ENCODE measurements at regions not wholly inside any gene's neighbourhood (a gene's known extent, or its start where the extent isn't known, plus 50 kb on each side); places are given as distances from the start of the nearest gene placed in this dataset.

GRCh38 chr1:230005040-230005439, 62.0 kb upstream of the GALNT2 start:
- DNase-seq (ENCODE audit: low spot score in 2 of 2), result no peak
- no peaks in the 10 kb centered on the region for H3K4me1 ChIP-seq
- no peak overlapping the region for H3K27ac ChIP-seq
- intact Hi-C loops (cut with DNase I; ENCODE audit: low total_unique reads), result loop anchor here (10.0 kb wide), 1 partner anchor 930 kb away; no protein-coding TSS in a partner anchor
- H3K9me3 ChIP-seq, result no peaks in the 10 kb centered on the region
- TF ChIP-seq POLR2AphosphoS5 (IDR thresholded peaks at IDR 0.05) (no peak), POLR2A (IDR thresholded peaks at IDR 0.05) (no peak), CTCF (IDR thresholded peaks at IDR 0.05) (no peak)
- H3K4me3 ChIP-seq, result no peak overlapping the region
- no peaks in the 10 kb centered on the region for H3K36me3 ChIP-seq
- H3K27me3 ChIP-seq, result no peaks in the 10 kb centered on the region

GRCh38 chr1:230008721-230009120, 58.3 kb upstream of the GALNT2 start:
- no peak for TF ChIP-seq POLR2AphosphoS5 (IDR thresholded peaks at IDR 0.05)
- TF ChIP-seq POLR2A (IDR thresholded peaks at IDR 0.05), result no peak
- TF ChIP-seq CTCF (IDR thresholded peaks at IDR 0.05), result no peak
- Histone ChIP-seq H3K4me3 (no peak overlapping the region), H3K36me3 (no peaks in the 10 kb centered on the region), H3K27me3 (no peaks in the 10 kb centered on the region), H3K9me3 (no peaks in the 10 kb centered on the region), H3K27ac (no peak overlapping the region), H3K4me1 (no peaks in the 10 kb centered on the region)
- no peak for DNase-seq (ENCODE audit: low spot score in 2 of 2)
- intact Hi-C loops (cut with DNase I; ENCODE audit: low total_unique reads), result loop anchor here (10.0 kb wide), 1 partner anchor 934 kb away; no protein-coding TSS in a partner anchor

GRCh38 chr1:230009611-230010313, 57.3 kb upstream of the GALNT2 start:
- TF ChIP-seq POLR2A (IDR thresholded peaks at IDR 0.05) (no peak), CTCF (IDR thresholded peaks at IDR 0.05) (no peak), POLR2AphosphoS5 (IDR thresholded peaks at IDR 0.05) (no peak)
- Histone ChIP-seq H3K4me1 (no peaks in the 10 kb centered on the region), H3K27me3 (no peaks in the 10 kb centered on the region), H3K9me3 (no peaks in the 10 kb centered on the region), H3K36me3 (no peaks in the 10 kb centered on the region), H3K27ac (no peak overlapping the region), H3K4me3 (no peak overlapping the region)
- DNase-seq (ENCODE audit: low spot score in 2 of 2), result no peak
- intact Hi-C loops (cut with DNase I; ENCODE audit: low total_unique reads), result loop anchor here (10.0 kb wide), 1 partner anchor 935 kb away; no protein-coding TSS in a partner anchor

- no peak for DNase-seq (ENCODE audit: low spot score in 2 of 2)
- TF ChIP-seq POLR2AphosphoS5 (IDR thresholded peaks at IDR 0.05), result no peak
- TF ChIP-seq POLR2A (IDR thresholded peaks at IDR 0.05), result no peak
- no peak for TF ChIP-seq CTCF (IDR thresholded peaks at IDR 0.05)
- no peak overlapping the region for H3K27ac ChIP-seq
- H3K9me3 ChIP-seq, result no peaks in the 10 kb centered on the region
- H3K27me3 ChIP-seq, result no peaks in the 10 kb centered on the region
- no peaks in the 10 kb centered on the region for H3K36me3 ChIP-seq
- no peaks in the 10 kb centered on the region for H3K4me1 ChIP-seq
- H3K4me3 ChIP-seq, result no peak overlapping the region
- intact Hi-C loops (cut with DNase I; ENCODE audit: low total_unique reads), result no loop called here
These were observed 56.3 kb upstream of the GALNT2 start for GRCh38 chr1:230010603-230011332.
